HG03045 (cell line): ENCODE measurements at regions not wholly inside any gene's neighbourhood (a gene's known extent, or its start where the extent isn't known, plus 50 kb on each side); places are given as distances from the start of the nearest gene placed in this dataset.
"Not testable (repeated sequence)": the region's sequence is repeated elsewhere in the genome, so short reads cannot be mapped to it uniquely, and the experiment has no call there.

Experiments used
- ATAC-seq: cut with Tn5 transposase; IDR thresholded peaks from one replicate; pipeline ENCODE4 v1.9.1; 2021; ENCODE audit warnings: mild to moderate bottlenecking, moderate library complexity; ENCODE audit not compliant: unreplicated experiment

DNA sequence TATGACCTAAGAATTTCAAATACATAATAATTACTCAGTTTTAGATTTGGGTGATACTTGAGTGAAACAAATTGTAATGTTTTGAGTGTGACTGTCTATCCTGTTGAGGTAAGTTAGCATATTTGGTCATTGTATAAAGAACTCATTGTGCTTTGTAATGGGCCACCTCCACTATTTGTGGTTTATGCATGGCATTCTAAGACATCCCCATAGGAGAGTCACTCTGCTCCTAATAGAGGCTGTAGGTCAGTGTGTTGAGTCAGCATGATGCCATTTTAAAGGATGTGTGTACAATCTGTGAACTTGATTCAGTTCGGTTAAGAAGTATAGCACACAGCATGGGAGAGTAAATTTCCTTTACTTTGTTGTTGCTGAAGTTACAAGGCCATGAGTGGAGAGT is 1112.4 kb downstream of the JRKL start:
- ATAC-seq: no peak

DNA sequence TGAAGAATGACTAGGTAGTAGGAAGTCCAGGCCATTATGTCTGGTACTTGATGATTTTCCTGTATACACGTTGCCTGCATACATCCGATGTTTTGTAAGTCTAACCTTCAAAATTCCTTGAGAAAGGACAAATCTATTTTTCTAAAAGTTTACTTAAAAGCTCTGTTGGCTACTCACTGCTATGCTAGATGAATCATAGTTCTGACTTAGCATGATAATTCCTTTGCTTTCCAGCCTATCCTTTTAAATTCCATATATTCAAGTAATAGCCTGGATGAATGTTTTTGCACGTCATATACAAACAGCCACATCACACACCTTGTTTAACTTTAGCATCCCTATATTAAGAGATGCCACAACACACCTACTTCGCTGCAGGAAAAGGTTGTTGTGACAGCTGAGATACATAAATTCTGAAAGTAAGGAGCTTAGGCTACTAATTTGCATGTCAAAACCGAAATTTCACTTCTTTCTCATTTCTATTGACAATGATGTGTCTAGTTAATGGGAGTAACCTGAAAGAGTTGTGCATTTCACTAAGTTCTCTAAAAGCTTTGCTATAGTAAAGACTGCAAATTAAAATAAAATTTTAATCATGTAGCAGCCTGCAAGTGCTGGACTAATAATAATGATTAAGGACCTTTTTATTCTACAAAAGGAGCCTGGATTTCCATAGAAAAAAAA is 1116.4 kb downstream of the JRKL start:
- no peak for ATAC-seq

DNA sequence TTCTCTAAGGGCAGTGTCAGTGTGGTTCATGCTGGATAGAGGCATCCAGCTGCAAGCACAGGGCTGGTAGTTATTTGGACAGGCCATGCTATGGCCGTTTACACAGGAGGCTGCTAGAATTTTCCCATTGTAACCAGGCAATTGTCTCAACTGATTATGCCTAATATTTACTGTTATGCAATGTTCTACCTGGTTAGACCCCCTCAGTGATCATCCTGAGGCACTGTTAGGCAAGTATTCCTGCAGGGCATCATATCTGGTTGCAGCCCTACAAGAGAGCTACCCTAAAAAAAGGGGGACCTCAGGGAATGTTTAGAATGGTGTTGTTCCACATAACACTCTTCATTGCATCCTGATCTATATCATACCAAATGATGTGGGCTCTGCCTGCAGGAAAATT is 1124.6 kb downstream of the JRKL start:
- ATAC-seq: no peak

DNA sequence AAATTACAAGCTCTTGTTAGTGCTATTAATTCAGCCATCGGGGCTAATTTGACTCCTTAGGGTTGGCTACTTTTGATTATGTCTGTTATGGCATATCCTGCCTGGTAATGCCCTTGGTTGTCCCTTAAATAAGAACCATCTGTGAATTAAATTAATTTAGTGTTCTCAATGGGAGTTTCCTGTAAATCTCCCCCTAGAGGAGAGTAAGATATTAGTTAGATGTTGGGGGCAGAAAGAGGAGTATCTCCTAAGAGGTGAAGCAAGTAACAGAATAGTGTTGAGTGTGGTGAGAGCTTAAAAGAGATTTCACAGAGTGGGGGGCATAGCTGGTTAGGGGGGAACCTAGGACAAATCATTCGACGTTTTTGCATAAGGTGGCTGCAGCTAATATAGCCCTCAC is 1126.9 kb downstream of the JRKL start:
- ATAC-seq: no peak

DNA sequence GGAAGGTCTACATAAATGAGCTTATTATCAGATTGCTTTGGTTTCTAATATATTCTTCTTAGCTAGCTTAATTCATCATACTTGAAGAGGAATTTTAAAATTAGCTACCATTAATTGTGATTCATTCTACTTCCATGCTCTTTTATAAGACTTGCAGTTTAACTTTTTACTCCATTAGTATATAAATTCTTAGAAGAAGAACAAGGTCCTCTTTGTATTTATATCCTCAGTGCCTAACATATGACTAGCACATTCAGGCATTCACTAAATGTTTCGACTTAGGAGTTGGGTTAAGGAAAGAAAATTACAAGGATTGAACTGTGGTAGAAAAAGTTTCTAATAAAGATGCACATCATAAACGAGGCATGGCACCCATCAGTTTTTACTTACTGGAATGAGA is 1135.5 kb downstream of the JRKL start:
- no peak for ATAC-seq

DNA sequence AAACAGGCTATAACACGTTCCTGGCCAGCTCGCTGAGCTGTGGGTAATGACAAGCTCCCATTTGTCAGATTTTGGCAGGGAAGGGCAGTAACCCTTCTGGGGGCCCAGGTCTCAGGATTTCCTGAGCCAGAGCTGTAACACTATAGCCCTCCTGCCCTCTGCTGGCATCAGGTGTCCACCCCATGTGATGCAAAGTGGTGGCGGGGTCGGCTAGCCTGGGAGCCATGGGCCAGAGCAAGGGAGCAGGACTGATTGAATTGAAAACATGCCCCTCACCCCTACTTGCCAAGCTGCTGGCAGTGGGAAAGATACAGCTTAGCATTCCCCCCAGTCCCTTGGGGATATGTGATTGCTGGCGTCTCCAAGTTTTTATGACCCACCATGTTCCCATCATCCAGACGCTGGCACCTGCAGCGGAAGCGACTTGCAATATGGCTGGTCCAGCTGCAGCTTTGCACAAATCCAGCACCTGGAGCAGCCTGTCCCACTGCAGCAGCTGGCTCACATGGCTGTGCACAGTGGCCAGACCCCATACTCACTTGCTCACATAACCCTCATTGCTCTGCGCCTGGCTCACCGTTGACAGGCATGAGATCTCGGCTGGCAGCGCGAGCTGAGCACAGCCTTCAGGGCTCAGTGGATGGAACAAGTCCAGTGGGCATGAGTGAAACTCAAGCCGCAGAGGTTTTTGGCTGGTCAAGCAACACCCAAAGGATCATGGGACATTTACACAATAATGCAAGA is 1147.8 kb downstream of the JRKL start:
- no peak for ATAC-seq

DNA sequence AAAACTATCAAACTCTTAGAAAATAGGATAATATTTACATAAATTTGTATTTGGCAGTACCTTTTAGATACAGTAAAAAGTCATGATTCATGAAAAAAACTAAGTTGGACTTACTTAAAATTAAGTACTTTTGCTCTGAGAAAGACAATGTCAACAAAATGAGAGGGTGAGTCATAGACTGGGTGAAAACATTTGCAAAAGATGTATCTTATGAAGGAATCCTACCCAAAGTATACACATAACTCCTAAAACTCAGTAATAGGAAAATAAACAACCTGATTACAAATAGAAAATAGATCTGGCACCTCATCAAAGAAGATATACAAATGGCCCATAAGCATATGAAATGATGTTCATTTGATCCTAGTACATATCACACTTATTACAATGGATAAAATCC is 1154.6 kb downstream of the JRKL start:
- no peak for ATAC-seq

DNA sequence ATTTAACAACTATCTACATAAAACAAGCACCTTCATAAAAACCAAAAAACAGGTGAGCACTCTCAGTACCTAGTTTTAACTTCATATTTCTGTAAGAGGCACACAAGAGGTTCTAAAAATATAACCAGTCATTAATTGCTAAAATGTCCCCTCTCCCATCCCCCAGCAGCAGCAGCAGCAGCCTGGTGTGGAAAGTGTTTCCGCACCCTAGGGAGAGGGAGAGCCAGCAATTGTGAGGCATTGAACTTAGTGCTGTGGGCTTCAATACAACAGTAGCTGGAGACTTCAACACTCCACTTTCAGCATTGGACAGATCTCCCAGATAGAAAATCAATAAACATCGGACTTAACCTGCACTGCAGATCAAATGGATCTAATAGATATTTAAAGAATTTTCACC is 1158.5 kb downstream of the JRKL start:
- ATAC-seq: no peak

DNA sequence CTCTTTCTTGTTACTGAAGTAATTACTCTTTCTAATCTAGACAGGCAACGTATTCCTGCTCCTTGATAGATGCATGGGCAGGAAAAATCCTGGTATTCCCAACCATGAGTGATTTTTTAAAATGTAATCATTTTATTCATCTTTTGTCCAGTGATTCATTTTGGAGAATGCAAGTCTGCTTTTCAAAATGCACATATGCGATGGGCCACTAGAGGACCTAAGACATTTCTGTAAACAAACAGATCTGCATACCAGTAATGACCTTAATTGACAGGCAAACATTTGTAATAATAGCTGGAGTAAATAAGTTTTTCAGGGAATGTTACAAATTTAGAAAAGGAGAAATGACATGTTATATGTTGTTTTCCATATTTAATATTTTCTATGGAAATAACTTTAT is 1167.6 kb downstream of the JRKL start:
- no peak for ATAC-seq

DNA sequence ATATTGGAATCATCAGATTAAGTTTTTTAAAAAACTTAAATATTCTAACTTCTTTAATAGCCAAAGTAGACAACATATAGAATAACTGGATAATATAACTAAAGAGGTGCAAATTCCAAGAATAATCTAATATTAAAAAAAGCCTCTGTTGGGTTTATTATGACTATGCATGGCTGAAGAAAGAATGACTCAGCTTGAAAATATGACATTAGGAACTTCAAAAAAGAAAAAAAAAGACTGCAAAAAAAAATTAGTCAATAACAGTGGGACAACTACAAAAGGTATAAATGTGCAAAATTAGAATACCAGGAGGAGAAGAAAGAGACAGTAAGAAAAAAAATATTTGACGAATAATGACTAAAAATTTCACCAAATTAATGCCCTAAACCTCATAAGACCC is 1178.0 kb downstream of the JRKL start:
- no peak for ATAC-seq

DNA sequence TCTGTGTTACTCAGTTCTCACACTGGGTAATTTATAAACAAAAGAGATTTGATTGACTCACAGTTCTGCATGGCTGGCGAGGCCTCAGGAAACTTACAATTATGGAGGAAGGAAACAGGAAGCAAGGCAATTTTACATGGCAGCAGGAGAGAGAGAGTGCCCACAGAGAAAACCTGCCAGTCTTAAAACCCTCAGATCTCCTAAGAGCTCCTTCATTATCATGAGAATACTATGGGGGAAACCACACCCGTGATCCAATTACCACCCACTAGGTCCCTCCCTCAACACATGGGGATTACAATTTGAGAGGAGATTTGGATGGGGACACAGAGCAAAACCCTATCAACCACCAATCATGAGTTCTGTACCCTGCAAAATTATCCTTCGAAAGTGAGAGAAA is 1180.8 kb downstream of the JRKL start:
- ATAC-seq: no peak

DNA sequence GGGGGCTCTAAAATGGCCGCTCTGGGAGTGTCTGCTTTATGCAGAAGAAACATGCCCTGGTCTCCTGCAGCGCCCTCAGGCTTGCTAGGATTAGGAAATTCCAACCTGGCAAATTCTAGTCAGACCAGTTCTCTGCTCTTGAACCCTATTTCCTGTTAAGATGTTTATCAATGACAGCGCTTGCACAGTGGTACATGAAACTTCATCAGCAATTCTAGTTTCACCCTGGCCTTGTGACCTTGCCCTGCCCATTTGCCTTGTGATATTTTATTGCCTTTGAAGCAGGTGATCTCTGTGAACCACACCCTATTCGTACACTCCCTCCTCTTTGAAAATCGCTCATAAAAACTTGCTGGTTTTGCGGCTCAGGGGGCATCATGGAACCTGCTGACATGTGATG is 1184.0 kb downstream of the JRKL start:
- ATAC-seq: not testable (repeated sequence)

DNA sequence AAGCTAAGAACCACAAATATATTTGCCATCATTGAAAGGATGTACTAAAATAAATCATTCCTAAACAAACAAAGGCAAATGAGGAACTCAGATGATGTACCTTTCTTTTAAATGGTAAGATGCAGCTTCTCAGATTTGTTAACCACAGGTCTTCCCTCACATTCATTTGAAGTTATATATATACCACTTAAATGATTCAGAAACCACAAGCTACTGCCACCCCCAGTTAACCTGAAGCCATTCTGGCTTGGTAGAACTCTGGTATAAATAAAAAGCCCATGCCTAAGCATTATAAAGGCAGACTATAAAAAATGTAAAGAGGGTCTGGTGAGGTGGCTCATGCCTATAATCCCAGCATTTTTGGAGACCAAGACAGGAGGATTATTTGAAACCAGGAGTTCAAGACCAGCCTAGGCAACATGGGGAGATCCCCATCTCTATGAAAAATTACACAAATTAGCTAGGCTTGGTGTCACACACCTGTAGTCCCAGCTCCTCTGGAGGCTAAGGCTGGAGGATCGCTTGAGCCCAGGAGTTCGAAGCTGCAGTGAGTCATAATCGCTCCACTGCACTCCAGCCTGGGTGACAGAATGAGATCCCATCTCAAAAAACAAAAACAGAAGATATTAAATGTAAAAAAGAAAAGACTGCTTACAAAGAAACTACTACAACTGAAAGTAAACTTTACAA is 1185.3 kb downstream of the JRKL start:
- ATAC-seq: no peak

DNA sequence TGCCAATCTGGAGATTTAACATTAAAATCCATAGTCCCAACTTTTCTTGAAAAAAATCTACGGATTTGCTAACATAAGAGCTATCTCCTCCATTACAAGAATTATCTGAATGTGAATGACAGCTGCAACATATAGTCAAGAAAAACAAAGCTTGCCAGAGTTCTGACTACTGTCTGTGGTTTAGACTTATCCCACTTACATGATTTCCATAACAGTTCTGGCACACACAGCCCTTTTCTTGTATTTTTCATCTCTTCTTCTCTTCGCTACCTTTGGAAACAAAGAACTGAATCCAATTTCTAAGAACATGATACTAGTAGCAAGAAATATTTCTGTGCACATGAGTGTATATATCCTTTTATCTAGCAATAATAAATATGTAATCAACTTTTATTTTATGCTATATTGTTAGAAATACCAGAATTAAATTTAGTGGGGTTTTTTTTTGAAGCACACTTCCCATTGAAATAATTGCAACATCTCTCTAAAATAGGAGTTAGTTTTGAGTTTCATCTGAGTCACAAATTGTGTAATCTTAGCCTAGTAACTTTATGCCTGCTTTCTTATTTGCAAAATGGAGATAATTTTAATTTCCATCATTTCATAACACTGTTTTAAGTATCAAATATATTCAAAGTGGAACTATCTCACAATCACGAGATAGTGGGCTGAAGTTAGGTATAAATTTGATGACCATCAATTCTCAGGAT is 1217.6 kb downstream of the JRKL start:
- no peak for ATAC-seq

DNA sequence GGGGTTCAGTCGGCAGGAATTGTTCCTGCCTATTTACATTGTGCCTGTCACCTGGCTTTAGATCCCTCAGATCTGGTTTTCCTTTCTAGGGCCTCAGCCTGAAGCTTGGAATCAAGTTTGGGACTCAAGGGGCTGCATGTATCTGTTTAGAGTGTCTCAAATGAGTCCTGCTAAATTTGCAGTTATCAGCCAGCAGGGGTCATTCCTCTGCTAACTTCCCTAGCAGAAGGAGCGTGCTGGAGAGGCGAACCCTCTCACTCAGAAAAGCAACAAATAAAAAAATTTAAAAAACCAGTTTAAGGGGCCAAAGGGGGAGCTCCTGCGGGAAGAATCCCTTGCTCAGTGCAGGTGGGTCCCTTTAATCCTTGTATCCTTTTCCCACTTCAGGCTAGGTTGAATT is 1220.2 kb downstream of the JRKL start:
- no peak for ATAC-seq

DNA sequence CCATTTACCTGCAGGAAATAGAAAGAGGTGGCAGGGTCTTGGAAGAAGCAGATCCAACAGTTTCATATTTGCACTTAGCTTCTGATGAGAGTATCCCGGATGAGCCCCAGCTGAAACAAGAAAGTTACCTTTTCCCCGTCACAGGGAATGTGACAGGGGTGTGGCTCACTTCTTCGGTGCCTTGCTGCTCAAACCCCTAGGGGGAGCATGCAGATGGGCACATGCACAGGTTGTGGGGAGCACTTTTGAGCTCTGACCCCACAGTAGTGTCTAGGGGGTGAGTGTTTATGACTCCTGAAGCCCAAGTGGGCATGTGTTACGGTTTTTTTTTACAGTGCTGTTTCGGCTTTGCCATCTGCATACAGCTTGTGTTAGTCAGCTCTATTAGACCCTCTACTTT is 1221.0 kb downstream of the JRKL start:
- ATAC-seq: no peak

DNA sequence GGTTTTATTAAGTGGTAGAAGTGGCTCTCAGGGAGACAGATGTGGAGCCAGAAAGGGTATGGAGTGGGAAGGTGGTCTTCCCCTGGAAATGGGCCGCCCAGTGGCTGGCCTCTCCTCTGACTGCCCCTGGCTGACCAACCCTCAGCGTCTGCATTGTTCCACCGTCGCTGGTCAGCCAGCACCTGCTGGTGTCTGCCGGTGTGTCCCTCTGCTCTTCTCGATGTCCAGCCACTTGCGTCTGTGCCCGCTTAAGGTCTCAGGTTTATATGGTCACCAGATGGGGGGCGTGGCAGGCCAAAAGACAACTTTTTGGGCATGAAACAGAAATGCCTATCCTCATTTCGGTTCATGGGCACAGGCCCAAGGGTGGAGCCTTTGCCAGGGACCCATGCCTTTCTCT is 1221.5 kb downstream of the JRKL start:
- ATAC-seq: no peak

DNA sequence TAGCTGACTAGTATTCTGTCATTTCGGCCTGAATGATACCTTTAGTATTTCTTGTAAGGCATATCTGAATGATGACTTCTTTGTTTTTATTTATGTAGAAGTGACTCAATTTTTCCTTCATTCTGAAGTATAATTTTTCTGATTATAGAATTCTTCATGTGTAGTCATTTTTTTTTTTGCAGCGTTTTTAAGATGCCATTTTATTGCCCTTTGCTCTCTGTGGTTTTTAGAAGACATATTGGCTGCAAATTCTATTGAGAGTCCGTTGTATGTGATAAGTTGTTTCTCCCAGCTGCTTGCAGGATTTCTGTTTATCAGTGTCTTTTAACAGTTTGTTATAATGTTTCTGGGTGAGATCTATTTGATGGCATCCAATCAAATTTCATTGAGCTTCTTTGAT is 1224.8 kb downstream of the JRKL start:
- no peak for ATAC-seq

DNA sequence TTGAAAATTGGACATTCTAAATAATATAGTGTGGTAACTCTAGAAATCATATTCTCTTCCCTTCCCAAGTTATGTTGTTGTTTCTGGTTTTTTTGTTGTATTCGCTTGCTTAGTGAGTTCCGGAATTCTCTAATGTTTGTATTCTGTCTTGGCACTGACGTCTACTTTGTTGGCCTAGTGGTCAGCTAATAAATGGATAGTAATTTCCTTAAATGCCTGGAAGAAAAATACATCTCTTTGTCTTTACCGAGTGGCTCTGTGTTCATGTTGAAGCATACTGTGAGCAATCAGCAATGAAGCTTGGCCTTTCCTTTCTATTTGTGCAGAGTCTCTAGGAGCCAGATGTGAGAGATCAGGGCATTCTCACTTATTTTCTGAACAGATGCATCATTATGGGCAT is 1225.7 kb downstream of the JRKL start:
- no peak for ATAC-seq

DNA sequence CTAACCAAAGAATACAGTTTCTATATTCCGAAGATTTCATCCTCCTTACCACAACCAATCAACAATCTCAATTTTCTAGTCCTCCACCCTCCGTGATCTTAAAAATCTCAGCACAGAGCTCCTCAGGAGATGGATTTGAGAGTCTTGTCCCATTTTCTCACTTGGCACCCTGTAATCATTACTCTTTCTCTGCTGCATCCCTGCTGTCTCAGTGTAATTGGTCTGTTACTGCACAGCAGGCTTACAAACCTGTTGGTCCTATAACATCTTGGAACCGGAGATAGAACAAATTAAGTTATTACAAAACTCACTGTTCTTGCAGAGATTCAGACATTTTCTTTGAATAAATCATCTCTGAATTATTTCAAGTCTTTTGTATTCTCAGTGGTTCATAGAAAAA is 1227.2 kb downstream of the JRKL start:
- no peak for ATAC-seq

DNA sequence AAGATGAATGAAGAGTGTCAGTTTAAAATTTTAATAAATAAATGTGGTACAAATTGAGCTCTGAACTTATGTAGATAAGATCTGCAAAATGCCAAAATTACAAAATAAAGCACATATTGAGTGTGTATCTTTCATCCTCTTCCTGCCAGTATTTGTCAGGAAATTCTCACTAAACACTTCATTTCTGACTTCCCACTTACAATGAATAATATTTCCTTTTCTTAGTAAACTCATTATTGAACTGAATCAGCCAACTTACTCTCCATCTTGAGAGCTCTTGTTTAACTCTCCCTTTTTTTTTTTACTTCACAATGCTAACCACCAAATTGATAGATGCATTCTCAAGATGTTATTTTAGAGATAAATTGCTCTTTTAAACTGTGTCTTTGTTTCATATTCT is 1230.2 kb downstream of the JRKL start:
- ATAC-seq: no peak

DNA sequence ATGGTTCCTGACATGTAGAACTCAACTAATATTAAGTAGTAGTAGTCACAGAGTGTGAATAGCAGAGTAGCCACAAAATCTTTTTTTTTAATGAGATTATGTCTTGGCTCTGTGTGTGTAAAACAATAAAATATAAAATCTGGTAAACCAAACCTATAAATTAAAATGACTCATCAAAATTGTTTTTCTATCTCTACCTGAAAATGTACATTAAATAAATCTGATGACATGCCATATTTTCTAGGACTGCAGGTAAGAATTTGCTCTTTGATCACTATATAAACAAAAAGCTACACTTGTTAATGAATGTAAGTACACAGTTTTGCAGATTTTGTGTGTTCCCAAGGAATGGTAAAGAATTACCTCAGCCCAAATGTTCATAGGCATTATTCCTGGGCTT is 1231.5 kb downstream of the JRKL start:
- no peak for ATAC-seq
